ENCODE measurements at regions not wholly inside any gene's neighbourhood (a gene's known extent, or its start where the extent isn't known, plus 50 kb on each side); places are given as distances from the start of the nearest gene placed in this dataset.

GRCh38 chr15:35937380-35937779 is 391.4 kb upstream of the DPH6 start:
- no peak for TF ChIP-seq CTCF (conservative IDR thresholded peaks at IDR 0.05)
- Histone ChIP-seq H2BK12ac (ENCODE audit: insufficient read length, low read depth, low read length) (no peak overlapping the region), H3K18ac (ENCODE audit: insufficient read length, low read depth, low read length) (no peak overlapping the region), H3K4me2 (ENCODE audit: insufficient read depth, insufficient read length, low read length) (no peak overlapping the region), H2AFZ (ENCODE audit: low read length) (no peak overlapping the region), H3K79me2 (ENCODE audit: insufficient read depth, low read length) (no peaks in the 10 kb centered on the region), H4K91ac (ENCODE audit: insufficient read length, low read depth, low read length) (no peak overlapping the region), H3K4me1 (ENCODE audit: insufficient read depth, low read length) (no peaks in the 10 kb centered on the region), H4K20me1 (ENCODE audit: control insufficient read depth, insufficient read depth, insufficient read length) (no peaks in the 10 kb centered on the region), H3K14ac (ENCODE audit: insufficient read depth, low read length) (no peak overlapping the region), H3K56ac (ENCODE audit: insufficient read length, low read depth, low read length) (no peak overlapping the region), H3K4ac (ENCODE audit: low read depth, low read length) (no peak overlapping the region), H2AK5ac (ENCODE audit: insufficient read length, low read length) (no peak overlapping the region), H3K23ac (ENCODE audit: insufficient read length, low read depth, low read length) (no peak overlapping the region), H2BK15ac (ENCODE audit: low read depth, low read length) (no peak overlapping the region), H3K23me2 (ENCODE audit: insufficient read length, low read depth, low read length, poor library complexity, severe bottlenecking) (no peaks in the 10 kb centered on the region), H3K79me1 (ENCODE audit: insufficient read depth, low read depth, low read length, poor library complexity, severe bottlenecking) (no peaks in the 10 kb centered on the region), H4K8ac (replicated peaks; ENCODE audit: insufficient read length, low read depth, low read length) (no peak overlapping the region), H2BK20ac (ENCODE audit: low read depth, low read length, poor library complexity, severe bottlenecking) (no peak overlapping the region), H3K27me3 (ENCODE audit: insufficient read depth, low read length) (no peaks in the 10 kb centered on the region), H3K27ac (ENCODE audit: insufficient read length, low read depth, low read length) (no peak overlapping the region), H4K5ac (ENCODE audit: insufficient read length, low read depth, low read length) (no peak overlapping the region), H2BK120ac (ENCODE audit: low read depth, low read length, poor library complexity, severe bottlenecking) (no peak overlapping the region), H3T11ph (ENCODE audit: low read length) (no peak overlapping the region), H2BK5ac (ENCODE audit: insufficient read length, low read length) (no peak overlapping the region), H3K9ac (ENCODE audit: extremely low read depth, insufficient read length, low read length) (no peak overlapping the region), H3K9me3 (ENCODE audit: control insufficient read depth, low read depth, low read length) (no peaks in the 10 kb centered on the region)
- H3K27ac Mint-ChIP-seq: no peak overlapping the region
- no peaks in the 10 kb centered on the region for H3K27me3 Mint-ChIP-seq (ENCODE audit: low read depth)
- DNase-seq: no peak
- no CpG with 5 or more reads among the region's 1 CpG for WGBS (ENCODE audit: extremely low coverage, insufficient read length, low lambda C conversion rate)
- no peaks in the 10 kb centered on the region for H3K4me1 Mint-ChIP-seq
- no peaks in the 10 kb centered on the region for H3K9me3 Mint-ChIP-seq
- H3K36me3 Mint-ChIP-seq (ENCODE audit: insufficient read depth in 1 of 3, low read depth in 3 of 3): no peaks in the 10 kb centered on the region
- H3K4me3 Mint-ChIP-seq: no peak overlapping the region

Measured in H9 (cell line).